Stimulated activated CD4-positive, alpha-beta T cell treated with anti-CD3 and anti-CD28 coated beads, Interleukin-12 subunit alpha, Interleukin-12 subunit beta, amount 100 ng/mL, for 4 hours (primary cell): ENCODE measurements at regions not wholly inside any gene's neighbourhood (a gene's known extent, or its start where the extent isn't known, plus 50 kb on each side); places are given as distances from the start of the nearest gene placed in this dataset.

Experiments
- DNase-seq: peaks from one replicate; pipeline ENCODE4 v3.0.0-alpha.2; 2020

DNA sequence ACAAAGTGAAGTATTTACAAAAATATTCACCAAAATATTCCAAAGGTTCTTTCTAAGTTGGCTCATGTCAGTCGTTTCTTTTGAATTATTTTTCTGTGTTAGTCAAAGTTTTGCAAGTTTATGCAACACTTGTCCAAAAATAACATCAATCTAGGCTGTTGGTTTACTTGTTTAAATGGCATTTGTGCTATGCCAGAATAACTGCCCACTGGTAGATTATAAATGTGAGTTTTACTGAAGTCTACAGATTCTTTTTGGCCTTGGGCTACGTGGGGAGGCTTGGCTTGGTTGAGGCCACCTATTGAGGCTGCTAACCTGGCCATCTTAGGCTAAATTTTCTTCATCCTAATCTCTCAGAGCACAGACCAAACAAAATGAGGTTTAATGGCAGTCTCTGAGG, 1091.9 kb upstream of the RAG2 start:
- no peak for DNase-seq

DNA sequence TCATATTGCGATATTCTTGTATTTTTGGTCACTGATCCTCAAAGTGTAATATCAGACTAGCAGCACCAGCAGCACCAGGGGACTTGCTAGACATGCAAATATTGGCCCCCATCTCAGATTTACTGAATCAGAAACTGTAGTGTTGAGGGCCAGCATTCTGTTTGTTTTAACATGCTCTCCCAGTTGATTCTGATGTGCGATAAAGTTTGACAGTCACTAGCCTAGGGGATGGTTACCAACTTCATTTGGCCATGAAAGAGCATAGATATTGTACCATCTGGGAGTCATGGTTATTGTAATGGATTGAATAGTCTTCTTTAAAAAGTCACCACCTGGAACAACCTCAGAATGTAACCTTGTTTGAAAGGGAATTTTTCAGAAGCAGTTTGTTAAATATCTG, 1090.4 kb upstream of the RAG2 start:
- DNase-seq, result no peak

DNA sequence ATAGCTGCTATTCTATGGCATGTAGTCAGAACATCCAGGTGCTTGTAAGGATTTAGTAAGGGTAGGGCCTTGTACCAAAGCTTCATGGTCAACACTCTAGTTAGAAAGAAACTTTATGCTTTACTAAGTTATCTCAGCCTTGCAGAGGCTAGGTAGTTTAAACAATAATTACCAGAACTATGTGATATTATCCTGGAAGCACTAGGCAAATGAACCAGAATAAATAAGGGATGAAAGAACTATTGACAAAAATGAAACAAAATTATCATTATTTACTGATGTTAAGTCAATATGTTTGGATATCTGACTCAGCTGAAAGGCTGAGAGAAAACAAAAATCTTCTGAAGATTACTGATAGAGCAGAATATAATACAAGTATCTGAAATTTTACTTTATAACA, 1089.1 kb upstream of the RAG2 start:
- DNase-seq, result no peak

DNA sequence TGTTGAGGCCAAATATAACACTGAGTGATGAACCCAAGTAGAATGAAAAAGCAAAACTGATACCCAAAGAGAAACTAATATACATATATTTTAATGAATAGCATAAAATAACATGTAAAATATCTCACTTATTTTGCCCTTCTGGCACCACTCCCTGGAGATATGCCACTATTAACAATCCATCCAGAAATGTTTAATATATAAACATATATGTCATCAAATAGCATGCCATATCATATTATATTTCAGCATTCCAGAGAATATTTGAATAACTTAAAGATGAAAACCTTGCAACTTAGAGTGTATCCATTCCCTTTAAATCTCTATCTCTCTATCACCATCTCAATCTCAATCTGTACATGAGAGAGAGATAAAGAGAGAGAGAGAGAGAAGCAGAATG, 1073.3 kb upstream of the RAG2 start:
- no peak for DNase-seq

DNA sequence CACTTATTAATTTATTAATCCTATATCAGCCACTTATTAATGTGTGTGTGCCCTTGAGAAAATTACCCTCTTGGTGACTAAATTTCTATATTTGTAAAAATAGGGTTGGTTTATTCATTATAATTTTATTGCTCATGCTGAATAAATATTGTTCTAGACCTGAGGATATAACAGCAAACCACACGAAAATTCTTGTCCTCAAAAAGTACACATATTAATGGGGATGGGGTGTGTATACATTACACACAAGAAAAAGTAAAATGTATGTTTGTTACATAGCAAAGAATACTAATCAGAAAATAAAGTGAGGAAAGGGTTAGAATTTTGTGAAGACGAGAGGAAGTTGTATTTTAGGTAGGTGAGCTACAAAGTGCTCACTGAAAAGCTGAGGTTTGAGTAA, 1068.9 kb upstream of the RAG2 start:
- DNase-seq, result no peak

DNA sequence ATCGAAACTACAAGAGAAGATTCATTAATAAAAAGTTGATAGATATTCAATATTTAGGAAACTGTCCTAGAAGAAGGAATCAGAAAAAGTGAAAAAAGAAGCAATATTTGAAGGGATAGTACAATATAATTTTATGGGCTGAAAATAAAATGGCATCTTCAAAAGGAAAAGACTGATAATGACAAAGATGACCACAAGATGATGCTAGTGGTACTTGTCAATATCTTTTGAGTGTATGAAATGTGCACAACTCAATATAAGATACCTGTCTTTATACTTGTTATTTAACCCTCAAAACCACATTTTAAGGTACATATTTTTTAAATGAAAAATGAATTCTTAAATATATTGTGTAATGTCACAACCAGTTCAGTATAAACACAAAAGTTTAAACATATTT, 1059.6 kb upstream of the RAG2 start:
- DNase-seq, result no peak

DNA sequence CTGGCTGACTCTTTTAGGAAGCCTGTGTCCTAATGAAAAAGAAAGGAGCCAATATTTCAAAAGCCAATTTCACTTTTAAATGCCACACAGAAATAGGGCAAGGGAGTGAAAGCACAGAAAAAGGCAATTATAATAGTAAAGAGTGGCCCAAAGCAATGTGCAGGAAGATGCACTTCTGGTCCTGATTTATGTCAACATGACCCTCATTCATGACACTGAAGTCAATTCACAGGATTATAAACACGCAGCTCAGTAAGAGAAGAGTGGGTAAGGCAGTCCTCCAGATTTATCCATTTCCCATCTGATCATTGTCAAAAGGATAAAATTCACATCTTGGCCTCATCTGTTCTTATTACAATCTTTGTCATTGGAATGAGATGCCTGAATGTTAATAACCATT, 1049.7 kb upstream of the RAG2 start:
- no peak for DNase-seq

DNA sequence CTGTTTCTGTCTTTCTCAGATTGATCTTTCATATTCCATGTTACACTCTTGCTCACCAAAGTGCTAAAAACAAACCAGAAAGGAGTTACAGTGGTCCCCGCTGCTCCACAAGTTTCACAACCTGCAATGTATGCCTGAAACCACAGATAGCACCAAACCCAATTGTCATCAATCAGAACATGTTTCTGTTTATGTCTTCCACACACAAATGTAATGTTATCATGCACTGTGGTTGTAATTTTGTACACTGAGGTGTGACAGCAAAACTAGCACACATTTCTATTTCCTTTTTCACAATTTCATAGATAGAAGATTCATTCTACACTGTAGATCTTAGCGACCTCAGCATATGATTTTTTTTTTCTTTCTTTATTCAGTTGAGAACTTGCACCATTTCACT, 1045.9 kb upstream of the RAG2 start:
- no peak for DNase-seq

DNA sequence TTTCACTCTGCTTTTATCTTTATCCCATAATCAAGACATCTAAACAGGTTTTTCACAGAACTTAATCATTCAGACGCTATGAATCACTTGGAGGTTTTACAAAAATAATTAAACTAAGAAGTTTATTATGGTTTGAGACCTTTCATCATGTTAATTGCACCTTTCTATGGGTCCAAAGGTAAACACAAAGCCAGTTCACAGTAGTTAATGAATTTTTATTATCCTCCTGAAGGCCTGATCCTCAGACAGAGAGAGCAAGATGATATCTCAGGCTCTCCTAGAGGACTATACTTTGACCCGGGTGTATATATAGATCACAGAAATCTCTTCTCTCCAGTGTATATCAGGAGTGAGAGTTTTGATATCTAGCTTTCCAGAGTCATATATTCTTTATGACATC, 1044.3 kb upstream of the RAG2 start:
- DNase-seq, result no peak

DNA sequence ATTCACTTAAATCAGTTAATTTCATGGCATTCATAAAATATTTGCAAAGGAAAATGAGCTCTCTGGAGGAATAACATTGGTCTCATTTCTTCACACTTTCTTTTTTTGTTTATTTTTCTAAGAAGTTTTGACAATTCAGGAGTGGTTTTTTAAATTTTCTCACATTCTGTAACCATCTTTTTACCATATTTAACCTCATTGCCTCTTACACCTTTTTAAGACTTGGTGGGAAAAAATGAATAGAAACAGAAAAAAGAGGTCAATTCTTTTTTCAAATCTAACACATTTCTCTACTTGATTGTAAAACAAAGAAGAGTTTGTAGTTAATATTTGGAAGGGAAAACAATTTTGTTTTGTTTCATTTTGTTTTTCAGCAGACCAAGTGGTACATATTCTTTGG, 1034.7 kb upstream of the RAG2 start:
- DNase-seq, result no peak

DNA sequence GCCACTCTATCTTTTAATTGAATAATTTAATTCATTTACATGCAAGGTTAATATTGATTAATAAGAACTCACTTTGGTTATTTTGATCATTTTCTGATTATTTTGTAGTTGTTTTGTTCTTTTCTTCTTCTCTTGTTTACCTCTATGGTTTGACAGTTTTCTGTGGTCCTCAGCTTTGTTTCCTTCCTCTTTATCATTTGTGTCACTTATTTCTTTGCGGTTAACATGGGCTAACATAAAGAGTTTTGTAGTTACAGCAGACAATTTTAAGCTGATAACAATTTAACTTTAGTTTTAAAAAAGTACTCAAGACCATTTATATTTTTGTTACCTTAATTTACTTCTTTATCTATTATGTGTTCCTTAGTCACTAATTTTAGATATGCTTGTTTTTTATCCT, 1032.8 kb upstream of the RAG2 start:
- DNase-seq, result no peak

DNA sequence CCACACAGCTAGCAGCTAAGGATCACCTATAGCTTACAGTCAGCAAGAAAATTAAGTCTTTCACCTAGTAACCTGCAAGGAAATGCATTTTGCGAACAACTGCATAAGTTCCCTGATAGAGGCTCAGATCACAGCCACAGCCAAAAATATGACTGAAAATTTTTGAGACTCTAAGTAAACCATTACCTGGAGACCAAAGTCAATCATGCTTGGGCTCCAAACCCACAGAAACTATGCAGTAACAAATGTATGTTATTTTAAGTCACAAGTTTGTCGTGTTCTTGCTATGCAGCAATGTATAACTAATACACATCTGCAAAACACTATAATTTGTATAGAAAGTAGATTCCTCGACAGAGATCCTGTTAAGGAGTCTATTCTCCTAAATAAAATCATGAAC, 1025.7 kb upstream of the RAG2 start:
- no peak for DNase-seq

DNA sequence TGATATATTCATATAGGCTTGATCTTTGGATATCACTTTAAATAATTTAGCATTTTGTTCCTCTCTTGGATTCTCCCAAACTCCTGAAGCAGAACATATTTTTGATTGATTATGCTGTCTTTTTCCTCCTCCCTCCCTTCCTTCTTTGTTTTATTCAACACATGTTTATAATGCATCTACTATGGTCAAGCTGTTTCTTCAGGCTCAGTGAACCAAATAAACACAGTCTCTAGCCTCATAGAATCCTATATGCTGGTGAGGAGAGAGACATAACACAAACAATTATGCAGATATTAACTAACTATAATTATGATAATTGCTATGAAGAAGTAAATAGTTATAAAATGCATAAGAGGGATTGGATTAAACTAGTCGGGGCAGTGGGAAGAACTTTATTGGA, 1023.6 kb upstream of the RAG2 start:
- no peak for DNase-seq

DNA sequence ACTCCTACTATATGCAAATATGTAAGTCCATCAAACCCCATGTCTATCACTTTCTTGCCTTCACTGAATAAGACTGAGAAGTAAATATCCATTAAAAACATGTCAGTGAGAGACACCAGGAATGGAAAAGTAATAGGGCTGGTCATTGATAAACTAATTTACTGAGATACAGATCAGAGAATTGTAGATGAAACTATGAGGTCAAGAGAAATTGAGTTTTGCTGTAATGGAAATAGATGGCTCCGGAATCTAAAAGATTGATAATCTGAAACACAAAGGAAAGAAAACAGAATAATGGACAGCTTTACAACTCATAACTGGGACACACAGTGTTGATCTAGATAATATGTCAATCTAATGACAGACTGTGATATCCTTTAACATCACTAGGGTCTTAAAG, 1018.3 kb upstream of the RAG2 start:
- DNase-seq, result no peak

DNA sequence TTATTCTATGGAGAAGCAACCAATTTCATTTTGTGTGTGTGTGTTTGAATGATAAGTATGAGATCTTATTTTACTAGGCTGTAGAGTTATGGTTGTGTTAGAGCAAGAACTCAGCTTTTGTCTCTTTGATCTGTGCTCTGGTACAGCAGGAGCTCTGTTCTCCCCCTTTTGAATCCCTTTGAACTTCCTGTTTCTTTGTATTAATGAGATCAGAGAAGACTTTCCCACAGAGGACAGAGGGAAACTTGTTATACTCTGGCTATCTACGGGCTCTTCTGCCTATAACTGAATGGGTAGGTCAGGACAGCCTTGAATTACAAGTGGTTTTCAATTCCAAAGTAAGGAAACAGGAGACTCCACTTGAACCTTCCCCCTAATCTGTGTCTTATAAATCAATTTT, 1015.0 kb upstream of the RAG2 start:
- no peak for DNase-seq

DNA sequence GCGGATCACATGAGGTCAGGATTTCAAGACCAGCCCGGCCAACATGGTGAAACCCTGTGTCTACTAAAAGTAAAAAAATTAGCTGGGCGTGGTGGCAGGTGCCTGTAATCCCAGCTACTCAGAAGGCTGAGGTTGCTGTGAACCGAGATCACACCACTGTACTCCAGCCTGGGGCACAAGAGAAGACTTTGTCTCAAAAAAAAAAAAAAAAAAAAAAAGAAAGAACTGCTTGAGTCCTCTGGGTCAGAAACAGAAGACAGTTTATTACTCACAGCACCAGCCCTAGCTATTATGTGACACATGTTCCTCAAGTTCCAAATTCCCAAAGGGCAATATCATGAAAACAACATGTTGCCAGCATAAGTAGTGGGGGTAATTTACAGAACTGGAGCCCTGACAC, 1014.1 kb upstream of the RAG2 start:
- no peak for DNase-seq

DNA sequence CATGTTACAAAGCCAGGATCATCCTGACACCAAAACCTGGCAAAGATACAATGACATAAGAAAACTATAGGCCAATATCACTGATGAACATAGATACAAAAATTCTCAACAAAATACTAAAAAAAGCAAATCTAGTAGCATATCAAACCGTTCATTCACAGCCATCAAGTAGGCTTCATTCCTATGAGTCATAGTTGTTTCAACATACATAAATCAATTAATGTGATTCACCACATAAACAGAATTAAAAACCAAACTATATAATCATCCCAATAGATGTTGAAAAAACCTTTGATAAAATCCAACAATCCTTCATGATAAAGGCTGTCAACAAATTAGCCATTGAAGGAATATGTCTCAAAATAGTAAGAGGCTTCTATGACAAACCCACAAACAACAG, 1007.2 kb upstream of the RAG2 start:
- no peak for DNase-seq

DNA sequence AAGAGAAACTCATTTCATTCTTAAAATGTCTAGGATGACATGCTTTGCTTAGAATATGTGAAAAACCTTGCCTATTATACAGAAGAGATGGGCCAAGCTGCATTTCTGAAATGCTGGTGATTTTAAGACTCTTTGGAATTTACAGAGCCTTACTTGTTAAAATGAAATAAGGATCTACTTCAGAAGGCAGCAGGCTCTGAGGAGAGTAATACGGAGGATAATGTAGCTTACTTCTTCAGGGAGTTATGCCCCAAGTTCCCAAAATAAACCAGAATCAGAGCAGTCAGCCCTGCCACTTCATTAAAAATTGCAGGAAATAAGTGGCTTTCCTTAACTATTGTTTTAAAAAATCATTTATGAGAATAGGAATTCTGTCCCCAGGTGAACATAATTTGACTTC, 1000.3 kb upstream of the RAG2 start:
- DNase-seq, result no peak

DNA sequence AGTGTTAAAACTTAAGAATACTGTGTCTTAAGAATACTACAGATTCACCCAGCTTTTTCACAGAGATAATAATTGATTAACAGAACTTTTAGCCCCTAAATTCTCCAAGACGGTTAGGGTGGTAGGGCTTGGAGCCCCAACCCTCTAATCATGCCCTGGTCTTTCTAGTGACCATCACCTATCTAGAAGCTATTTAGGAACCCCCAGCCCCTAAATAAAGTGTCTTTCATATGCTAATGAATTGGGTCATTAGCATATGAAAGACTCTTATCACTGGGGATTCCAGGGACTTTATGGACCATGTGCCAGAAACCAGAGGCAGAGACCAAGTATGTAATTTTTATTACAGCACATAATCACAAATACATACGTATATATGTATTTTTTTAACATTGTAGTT, 999.7 kb upstream of the RAG2 start:
- no peak for DNase-seq

DNA sequence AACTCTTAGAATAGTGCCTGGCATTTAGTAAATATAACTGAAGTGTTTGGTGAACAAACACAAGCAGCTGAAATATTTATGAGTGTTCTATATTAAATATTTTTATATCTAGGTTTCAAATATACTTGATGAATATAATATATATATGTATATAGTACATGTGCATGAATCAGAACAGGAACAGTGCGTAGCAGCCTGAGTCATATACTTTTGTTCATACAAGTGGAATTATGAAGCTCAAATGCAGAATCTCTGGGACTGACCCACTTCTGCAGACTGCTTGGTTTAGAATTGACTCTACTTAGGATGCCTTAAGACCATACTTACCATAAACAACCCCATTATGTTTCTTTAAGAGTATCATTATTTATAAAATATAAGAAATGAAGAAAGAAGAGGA, 997.8 kb upstream of the RAG2 start:
- DNase-seq, result no peak

DNA sequence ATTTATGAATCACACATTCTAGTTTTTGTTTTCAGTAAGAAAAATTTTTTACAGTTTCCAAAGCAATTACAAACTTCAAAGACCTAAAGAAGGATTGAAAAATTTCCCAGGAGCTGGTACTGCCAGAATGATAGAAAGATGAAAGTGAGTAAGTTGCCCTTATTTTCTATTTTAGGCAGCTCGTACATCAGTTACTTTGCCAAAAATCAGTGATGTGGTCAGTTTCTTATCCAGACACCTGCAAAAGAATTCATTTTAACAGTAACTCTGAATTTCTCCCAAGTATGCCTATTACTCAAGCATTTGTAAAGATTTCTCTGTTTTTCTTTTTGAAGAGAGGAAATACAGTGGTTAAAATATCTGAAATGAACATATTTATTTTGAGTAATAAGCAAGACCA, 976.3 kb upstream of the RAG2 start:
- DNase-seq, result no peak

DNA sequence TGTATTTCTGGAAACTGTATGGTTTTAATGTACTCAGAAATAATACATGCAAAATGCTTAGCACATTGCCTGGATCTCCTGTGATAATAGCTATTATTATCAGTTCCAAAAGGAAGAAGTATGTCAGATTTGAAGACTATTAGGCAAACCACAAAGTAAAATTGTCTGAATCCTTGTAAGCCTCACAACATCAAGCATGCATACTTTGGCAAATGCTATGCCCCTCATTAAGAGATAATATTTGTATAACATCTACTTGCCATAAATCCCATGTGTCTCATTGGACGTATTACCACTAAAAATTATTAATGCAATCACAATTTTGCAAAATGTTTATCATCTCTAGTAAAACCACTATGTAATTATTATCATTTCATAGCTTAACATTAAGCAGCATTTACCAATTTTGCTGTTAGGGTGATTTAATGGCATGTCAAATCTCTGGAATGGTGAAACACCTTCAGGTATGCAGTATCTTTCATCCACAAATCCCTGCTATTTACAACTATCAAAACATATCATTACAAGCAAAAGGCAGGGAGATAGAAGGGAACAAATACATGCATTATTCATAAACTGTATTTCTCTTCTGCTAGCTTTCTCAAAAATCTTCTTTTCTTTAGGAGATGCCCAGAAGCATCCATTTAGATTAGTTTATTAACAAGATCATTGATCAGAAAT, 974.6 kb upstream of the RAG2 start:
- DNase-seq, result no peak

DNA sequence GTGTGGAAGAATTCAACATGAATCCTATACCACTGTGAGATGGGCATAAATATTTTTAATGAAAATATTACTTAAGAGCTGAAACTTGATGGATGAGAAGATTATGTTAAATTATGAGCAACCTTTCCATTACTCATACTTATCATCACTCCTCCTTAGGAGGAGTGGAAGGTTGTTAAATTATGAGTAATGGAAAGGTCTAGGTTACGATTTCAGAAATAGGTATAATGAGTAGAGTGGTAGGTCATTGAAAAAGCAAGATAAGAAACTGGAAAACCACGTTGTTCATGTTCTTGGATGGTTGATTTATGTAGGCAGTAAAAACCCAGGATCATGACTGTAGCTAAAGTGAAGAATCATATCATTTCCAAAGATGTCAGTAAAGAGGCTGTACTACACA, 973.2 kb upstream of the RAG2 start:
- DNase-seq, result no peak

DNA sequence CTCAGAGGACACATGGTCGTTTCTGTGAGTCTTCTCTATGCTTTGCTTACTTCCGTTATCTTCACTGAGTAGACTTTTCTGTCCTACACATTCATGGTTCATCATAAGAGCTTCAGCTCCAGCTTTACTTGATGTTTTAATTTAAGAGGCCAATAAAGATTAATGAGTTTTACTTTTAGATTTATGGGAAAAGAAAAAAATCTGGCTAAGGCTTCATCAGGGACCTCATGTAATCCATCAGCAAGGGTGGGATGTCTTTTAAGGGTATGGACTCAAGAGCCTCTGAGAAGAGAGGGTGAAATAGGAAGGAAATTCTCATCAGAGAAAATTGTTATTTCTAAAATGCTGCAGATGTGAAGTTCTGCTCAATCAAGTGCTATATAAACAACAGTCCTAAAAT, 963.0 kb upstream of the RAG2 start:
- no peak for DNase-seq

DNA sequence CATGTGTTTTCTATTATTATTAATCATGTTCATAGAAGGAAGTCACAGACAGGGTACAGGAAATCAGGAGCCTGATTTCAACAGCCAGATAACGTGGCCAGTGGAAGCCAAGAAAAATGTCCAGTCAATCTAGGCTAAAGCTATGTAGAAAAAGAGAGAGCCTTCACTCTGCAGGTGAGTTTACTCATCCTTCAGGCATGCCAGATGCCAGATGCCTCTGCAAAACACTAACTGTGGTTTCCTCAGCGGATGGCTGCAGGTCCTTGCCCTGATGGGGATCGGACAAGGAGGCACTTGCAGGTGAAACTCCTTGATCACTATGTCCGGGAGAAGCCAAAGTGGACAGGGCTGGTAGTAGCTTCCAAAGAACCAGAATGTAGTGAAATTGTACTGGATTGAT, 962.3 kb upstream of the RAG2 start:
- DNase-seq, result no peak

DNA sequence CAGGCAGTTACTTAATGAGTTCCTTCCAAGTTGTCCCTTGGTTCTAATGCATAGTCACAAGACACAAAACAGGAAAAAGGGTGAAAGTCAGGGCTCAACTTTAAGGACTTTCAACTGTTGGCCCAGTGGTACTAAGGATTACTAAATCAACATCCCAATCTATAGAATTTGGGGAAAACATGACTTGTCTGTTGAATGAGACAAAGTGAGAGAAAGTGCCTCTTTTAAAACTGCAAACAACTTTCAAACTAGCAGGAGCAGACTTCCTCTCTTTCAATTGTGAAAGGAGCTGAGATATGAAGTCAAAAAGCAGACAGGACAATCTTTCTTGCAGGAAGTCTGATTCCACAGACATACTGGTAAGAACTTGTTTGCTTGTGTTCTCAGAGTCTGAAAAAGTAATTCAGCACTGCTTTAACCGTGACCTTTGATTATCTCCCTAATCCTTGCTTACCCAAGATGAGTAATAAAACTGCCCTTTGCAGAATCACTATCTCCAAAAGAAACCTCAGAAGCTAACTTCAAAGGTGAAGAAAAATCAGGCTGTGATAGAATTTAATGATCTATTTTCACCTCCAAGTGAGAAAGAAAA, 960.7 kb upstream of the RAG2 start:
- no peak for DNase-seq
